Endothelial cell of umbilical vein (primary cell): ENCODE measurements at regions not wholly inside any gene's neighbourhood (a gene's known extent, or its start where the extent isn't known, plus 50 kb on each side); places are given as distances from the start of the nearest gene placed in this dataset.

Experiments used
- BruUV-seq: library from RNA; stranded (reverse); fragments of 400-500 nt; replicated peaks from 2 replicates; lab custom pipeline; 2021; lab: Mats Ljungman, UMichigan
- CTCF ChIA-PET: fragments of 300-600, 350-600 bp; sonication (Branson Sonifier 250); formaldehyde crosslinking; loops from one replicate; lab custom pipeline; 2021; ENCODE audit warnings: antibody characterized with exemption, inconsistent platforms; lab: Charles Lee
- POLR2A ChIA-PET: fragments of 300-600, 350-600 bp; sonication (Branson Sonifier 250); formaldehyde crosslinking; loops from one replicate; lab custom pipeline; 2021; ENCODE audit warnings: antibody characterized with exemption, inconsistent platforms; lab: Charles Lee
- DNase-seq: peaks from one replicate; pipeline ENCODE4 v3.0.0-alpha.2; 2011; ENCODE audit warnings: low read depth, low spot score
- FAIRE-seq: peaks from 2 replicates; lab custom pipeline; 2011; peaks lifted over from hg19 to GRCh38; lab: Jason Lieb, UNC
- H2AFZ ChIP-seq: 2 replicates; pipeline ENCODE4 v1.6.0; 2012; ENCODE audit warnings: low read depth, low read length, control low read depth, inconsistent platforms
- H3K27ac ChIP-seq: 2 replicates; pipeline ENCODE4 v1.5.1; 2011; ENCODE audit warnings: low read depth, mild to moderate bottlenecking, control low read depth, low read length, moderate library complexity; ENCODE audit not compliant: insufficient read depth
- H3K27me3 ChIP-seq, 2 experiments: 2 replicates each; pipeline versions ENCODE4 v1.6.0 to v1.6.1; 2011; ENCODE audit warnings: low read length in 2 of 2, mixed read lengths in 1 of 2; ENCODE audit not compliant: control insufficient read depth in 2 of 2, insufficient read depth in 2 of 2
- H3K36me3 ChIP-seq, 2 experiments: 2 replicates in 1 of 2; 3 replicates in 1 of 2; pipeline ENCODE4 v1.5.1; 2011; ENCODE audit warnings: low read length in 2 of 2, mild to moderate bottlenecking in 1 of 2, moderate library complexity in 1 of 2; ENCODE audit not compliant: control insufficient read depth in 2 of 2, insufficient read depth in 2 of 2; ENCODE audit errors: extremely low read depth in 1 of 2
- H3K4me1 ChIP-seq: 3 replicates; pipeline ENCODE4 v1.5.1; 2011; ENCODE audit warnings: mild to moderate bottlenecking, low read length; ENCODE audit not compliant: control insufficient read depth, insufficient read depth; ENCODE audit errors: extremely low read depth
- H3K4me2 ChIP-seq: 2 replicates; pipeline ENCODE4 v1.6.1; 2011; ENCODE audit warnings: low read length, control low read depth, mixed read lengths; ENCODE audit not compliant: insufficient read depth
- H3K4me3 ChIP-seq, 3 experiments: fragments of 200-600 bp in 1 of 3; sonication (generic), shearing (Covaris generic) in 1 of 3; replicated peaks in 1 of 3; 2 replicates each; pipeline ENCODE4 v1.5.1; 2011 to 2016; ENCODE audit warnings: control low read depth in 3 of 3, low read length in 3 of 3, mild to moderate bottlenecking in 2 of 3, inconsistent platforms in 1 of 3, low read depth in 1 of 3, moderate library complexity in 1 of 3; ENCODE audit not compliant: insufficient read depth in 1 of 3
- H3K79me2 ChIP-seq: 2 replicates; pipeline ENCODE4 v1.6.0; 2012; ENCODE audit warnings: low read length, inconsistent platforms; ENCODE audit not compliant: control insufficient read depth, insufficient read depth
- H3K9ac ChIP-seq: replicated peaks from 2 replicates; pipeline ENCODE3; 2011; ENCODE audit warnings: low read length, control low read depth; ENCODE audit not compliant: insufficient read depth; ENCODE audit errors: extremely low read depth
- H3K9me1 ChIP-seq: replicated peaks from 3 replicates; pipeline ENCODE4 v1.6.0; 2011; ENCODE audit warnings: mild to moderate bottlenecking, low read length; ENCODE audit not compliant: control insufficient read depth, insufficient read depth; ENCODE audit errors: extremely low read depth
- H3K9me3 ChIP-seq: replicated peaks from 2 replicates; pipeline ENCODE4 v1.5.1; 2012; ENCODE audit warnings: low read length, inconsistent platforms; ENCODE audit not compliant: control insufficient read depth, insufficient read depth
- H4K20me1 ChIP-seq: replicated peaks from 2 replicates; pipeline ENCODE3; 2011; ENCODE audit warnings: mild to moderate bottlenecking, low read length; ENCODE audit not compliant: control insufficient read depth, insufficient read depth; ENCODE audit errors: extremely low read depth
- CTCF ChIP-seq, 2 donors: IDR thresholded peaks; 1 replicate in 1 of 2; 2 replicates in 1 of 2; pipeline ENCODE4 v1.5.1; 2011; ENCODE audit warnings: low read length in 2 of 2, mild to moderate bottlenecking in 2 of 2, moderate library complexity in 2 of 2, control low read depth in 1 of 2, inconsistent platforms in 1 of 2, low read depth in 1 of 2; ENCODE audit not compliant: insufficient read depth in 1 of 2; ENCODE audit errors: extremely low read depth in 1 of 2
- EZH2 ChIP-seq: IDR thresholded peaks from 2 replicates; pipeline ENCODE4 v1.6.1; 2012; ENCODE audit warnings: borderline replicate concordance, low read depth, mild to moderate bottlenecking, moderate library complexity, low read length, inconsistent platforms; ENCODE audit not compliant: severe bottlenecking
- FOS ChIP-seq: IDR thresholded peaks from 2 replicates; pipeline ENCODE4 v1.6.1; 2011; ENCODE audit warnings: mild to moderate bottlenecking, low read length, moderate library complexity, borderline replicate concordance; ENCODE audit not compliant: insufficient read depth
- GATA2 ChIP-seq: IDR thresholded peaks from 2 replicates; pipeline ENCODE4 v1.7.0; 2011; ENCODE audit warnings: low read depth, mild to moderate bottlenecking, moderate library complexity, mixed read lengths, low read length; ENCODE audit not compliant: insufficient read length, insufficient read depth
- JUN ChIP-seq: IDR thresholded peaks from 2 replicates; pipeline ENCODE4 v1.6.1; 2011; ENCODE audit warnings: borderline replicate concordance, low read depth; ENCODE audit not compliant: insufficient read length, insufficient read depth
- MYC ChIP-seq: IDR thresholded peaks from one replicate; pipeline ENCODE4 v1.6.1; 2011; ENCODE audit warnings: mild to moderate bottlenecking, low read depth, low read length
- POLR2A ChIP-seq: IDR thresholded peaks from 2 replicates; pipeline ENCODE4 v1.6.1; 2012; ENCODE audit warnings: low read depth, mild to moderate bottlenecking, control low read depth, low read length
- POLR2AphosphoS5 ChIP-seq: IDR thresholded peaks from 2 replicates; pipeline ENCODE4 v1.6.1; 2012; ENCODE audit warnings: low read depth, mild to moderate bottlenecking, control low read depth, low read length, moderate library complexity; ENCODE audit not compliant: insufficient read depth
- dilution Hi-C: fragments of 300-500 bp; cut with MboI; formaldehyde crosslinking; loops from one replicate; pipeline ENCODE4 v1.15.0; 2019; ENCODE audit warnings: low sequenced_read_pairs; ENCODE audit not compliant: extremely low pct_ligation_motif_present
- intact Hi-C: fragments of 100-400 bp; cut with micrococcal nuclease; formaldehyde crosslinking; loops from one replicate; pipeline ENCODE4 v1.10.0; 2022
- TF ChIP-seq, protein P1 (sequence below): IDR thresholded peaks from 2 replicates; pipeline ENCODE4 v1.6.1; 2011; ENCODE audit not compliant: insufficient read depth, insufficient read length

- H3K27ac ChIP-seq: no peak overlapping the region
- H4K20me1 ChIP-seq: no peaks in the 10 kb centered on the region
- TF ChIP-seq CTCF (IDR thresholded peaks at IDR 0.05; ENCODE audit: extremely low read depth in 1 of 2, insufficient read depth in 1 of 2, low read depth in 1 of 2, low read length in 2 of 2): no peak
- no peak for TF ChIP-seq MYC
- TF ChIP-seq, protein P1, sequence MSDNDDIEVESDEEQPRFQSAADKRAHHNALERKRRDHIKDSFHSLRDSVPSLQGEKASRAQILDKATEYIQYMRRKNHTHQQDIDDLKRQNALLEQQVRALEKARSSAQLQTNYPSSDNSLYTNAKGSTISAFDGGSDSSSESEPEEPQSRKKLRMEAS: no peak
- TF ChIP-seq POLR2A: no peak
- no peak for TF ChIP-seq FOS
- no peak for TF ChIP-seq JUN
- TF ChIP-seq EZH2: no peak
- TF ChIP-seq POLR2AphosphoS5: no peak
- TF ChIP-seq GATA2: no peak
- FAIRE-seq (no peak), DNase-seq (no peak)
- H3K9me3 ChIP-seq: peaks cover 7% of the 10 kb centered on the region
- H3K27me3 ChIP-seq: no peaks in the 10 kb centered on the region
- no peak overlapping the region for H3K4me2 ChIP-seq
- dilution Hi-C loops (no loop called here), intact Hi-C loops (no loop called here)
- no peaks in the 10 kb centered on the region for H3K79me2 ChIP-seq
- H2AFZ ChIP-seq: no peak overlapping the region
- BruUV-seq: no TSS peak
- H3K9ac ChIP-seq: no peak overlapping the region
- H3K4me1 ChIP-seq: no peaks in the 10 kb centered on the region
- H3K4me3 ChIP-seq: no peak overlapping the region
- H3K9me1 ChIP-seq: no peaks in the 10 kb centered on the region
- CTCF ChIA-PET: no interaction called here
- POLR2A ChIA-PET: no interaction called here
- no peaks in the 10 kb centered on the region for H3K36me3 ChIP-seq
Observed at GRCh38 chr18:78140294-78140693, 839.3 kb upstream of the SALL3 start.
